IMR-90 (cell line): ENCODE measurements at regions not wholly inside any gene's neighbourhood (a gene's known extent, or its start where the extent isn't known, plus 50 kb on each side); places are given as distances from the start of the nearest gene placed in this dataset.

Experiments used
- ATAC-seq: fragments of 200-7000 bp; cut with Tn5 transposase; 2 replicates; pipeline ENCODE4 v1.9.1; 2020; ENCODE audit warnings: low read depth, mild to moderate bottlenecking, moderate library complexity
- BruUV-seq: library from RNA; stranded (reverse); fragments of 400-500 nt; replicated peaks from 2 replicates; lab custom pipeline; 2021; lab: Mats Ljungman, UMichigan
- CTCF ChIA-PET: fragments of 300-600 bp; formaldehyde crosslinking; extraction: SDS; loops from one replicate; lab custom pipeline; 2021; ENCODE audit warnings: antibody characterized with exemption; lab: Yijun Ruan, JAX
- POLR2A ChIA-PET: fragments of 300-600 bp; sonication (Branson Sonifier 250); formaldehyde crosslinking; loops from one replicate; lab custom pipeline; 2022; ENCODE audit warnings: antibody characterized with exemption; ENCODE audit not compliant: unreplicated experiment; lab: Charles Lee
- DNase-seq: peaks from one replicate; pipeline ENCODE4 v3.0.0; 2013
- H2AFZ ChIP-seq: replicated peaks from 2 replicates; pipeline ENCODE3; 2013; ENCODE audit warnings: low read length, mild to moderate bottlenecking; ENCODE audit not compliant: poor library complexity
- H2AK5ac ChIP-seq: 2 replicates; pipeline ENCODE4 v1.6.1; 2013; ENCODE audit warnings: low read depth, low read length, inconsistent platforms
- H2AK9ac ChIP-seq: replicated peaks from 2 replicates; pipeline ENCODE3; 2013; ENCODE audit warnings: mild to moderate bottlenecking, low read depth, low read length, moderate library complexity; ENCODE audit not compliant: poor library complexity
- H2BK120ac ChIP-seq: 2 replicates; pipeline ENCODE4 v1.6.1; 2013; ENCODE audit warnings: low read depth, low read length, inconsistent platforms
- H2BK15ac ChIP-seq: 3 replicates; pipeline ENCODE4 v1.6.1; 2013; ENCODE audit warnings: low read depth, low read length, inconsistent platforms
- H2BK20ac ChIP-seq: 2 replicates; pipeline ENCODE4 v1.6.1; 2013; ENCODE audit warnings: low read depth, mild to moderate bottlenecking, inconsistent platforms, low read length, moderate library complexity
- H2BK5ac ChIP-seq: 2 replicates; pipeline ENCODE4 v1.6.1; 2013; ENCODE audit warnings: mild to moderate bottlenecking, low read depth, low read length, inconsistent platforms; ENCODE audit not compliant: poor library complexity, severe bottlenecking
- H3K14ac ChIP-seq: replicated peaks from 2 replicates; pipeline ENCODE4 v1.6.1; 2013; ENCODE audit warnings: low read depth, low read length, inconsistent platforms
- H3K18ac ChIP-seq: 2 replicates; pipeline ENCODE4 v1.6.1; 2013; ENCODE audit warnings: low read depth, low read length, control low read depth
- H3K23ac ChIP-seq: 2 replicates; pipeline ENCODE4 v1.6.1; 2013; ENCODE audit warnings: low read depth, low read length, inconsistent platforms
- H3K27ac ChIP-seq: 2 replicates; pipeline ENCODE4 v1.5.1; 2013; ENCODE audit warnings: mild to moderate bottlenecking, control low read depth, low read length; ENCODE audit not compliant: insufficient read depth
- H3K27me3 ChIP-seq: 2 replicates; pipeline ENCODE4 v1.6.1; 2013; ENCODE audit warnings: low read length; ENCODE audit not compliant: control insufficient read depth, insufficient read depth
- H3K36me3 ChIP-seq: 2 replicates; pipeline ENCODE4 v1.6.1; 2013; ENCODE audit warnings: low read length, mixed read lengths; ENCODE audit not compliant: control insufficient read depth, insufficient read depth
- H3K4ac ChIP-seq: 2 replicates; pipeline ENCODE4 v1.6.1; 2013; ENCODE audit warnings: low read depth, low read length, inconsistent platforms
- H3K4me1 ChIP-seq: 2 replicates; pipeline ENCODE4 v1.6.1; 2013; ENCODE audit warnings: low read length, mixed read lengths; ENCODE audit not compliant: control insufficient read depth, insufficient read depth
- H3K4me2 ChIP-seq: 2 replicates; pipeline ENCODE4 v1.6.1; 2013; ENCODE audit warnings: low read depth, mild to moderate bottlenecking, control low read depth, low read length, moderate library complexity
- H3K4me3 ChIP-seq: 2 replicates; pipeline ENCODE4 v1.5.1; 2013; ENCODE audit warnings: low read depth, mild to moderate bottlenecking, control low read depth, low read length, moderate library complexity; ENCODE audit not compliant: insufficient read depth
- H3K56ac ChIP-seq: 2 replicates; pipeline ENCODE4 v1.6.1; 2013; ENCODE audit warnings: low read length, inconsistent platforms; ENCODE audit not compliant: insufficient read depth; ENCODE audit errors: extremely low read depth
- H3K79me1 ChIP-seq, 2 experiments: 2 replicates each; pipeline ENCODE4 v1.6.1; 2013; ENCODE audit warnings: low read length in 2 of 2, inconsistent platforms in 1 of 2, low read depth in 1 of 2
- H3K9ac ChIP-seq: 2 replicates; pipeline ENCODE4 v1.6.1; 2013; ENCODE audit warnings: low read depth, low read length, control low read depth
- H3K9me1 ChIP-seq: 2 replicates; pipeline ENCODE4 v1.6.1; 2013; ENCODE audit warnings: low read length, inconsistent platforms; ENCODE audit not compliant: insufficient read depth
- H3K9me3 ChIP-seq: 2 replicates; pipeline ENCODE4 v1.6.1; 2013; ENCODE audit warnings: low read length; ENCODE audit not compliant: control insufficient read depth, insufficient read depth
- H4K20me1 ChIP-seq: 2 replicates; pipeline ENCODE4 v1.6.1; 2013; ENCODE audit warnings: low read length, inconsistent platforms; ENCODE audit not compliant: insufficient read depth
- H4K5ac ChIP-seq: 2 replicates; pipeline ENCODE4 v1.6.1; 2013; ENCODE audit warnings: mild to moderate bottlenecking, low read depth, low read length, control low read depth
- H4K8ac ChIP-seq, 2 experiments: 2 replicates each; pipeline ENCODE4 v1.6.1; 2013; ENCODE audit warnings: low read depth in 2 of 2, low read length in 2 of 2, control low read depth in 1 of 2, inconsistent platforms in 1 of 2
- H4K91ac ChIP-seq: 2 replicates; pipeline ENCODE4 v1.6.1; 2013; ENCODE audit warnings: low read depth, low read length, inconsistent platforms; ENCODE audit not compliant: insufficient read depth
- BHLHE40 ChIP-seq: fragments of 150-350 bp; IDR thresholded peaks from 2 replicates; pipeline ENCODE4 v1.6.1; 2016; ENCODE audit warnings: mild to moderate bottlenecking, low read depth, low read length
- CEBPB ChIP-seq: IDR thresholded peaks from 2 replicates; pipeline ENCODE4 v1.6.1; 2012; ENCODE audit warnings: low read depth, low read length, improper control_type of control experiment
- FOS ChIP-seq: fragments of 150-350 bp; IDR thresholded peaks from 2 replicates; pipeline ENCODE4 v1.6.1; 2016; ENCODE audit warnings: low read depth, low read length
- MAFK ChIP-seq: IDR thresholded peaks from 2 replicates; pipeline ENCODE4 v1.6.1; 2012; ENCODE audit warnings: low read depth, low read length, improper control_type of control experiment
- MAZ ChIP-seq: IDR thresholded peaks from 2 replicates; pipeline ENCODE4 v1.6.1; 2012; ENCODE audit warnings: low read depth, mild to moderate bottlenecking, low read length, improper control_type of control experiment, moderate library complexity, borderline replicate concordance
- NFE2L2 ChIP-seq: fragments of 150-350 bp; IDR thresholded peaks from 2 replicates; pipeline ENCODE4 v1.6.1; 2016; ENCODE audit warnings: low read depth, mild to moderate bottlenecking, low read length
- RAD21 ChIP-seq: IDR thresholded peaks from 2 replicates; pipeline ENCODE4 v1.6.1; 2012; ENCODE audit warnings: low read length, improper control_type of control experiment
- RCOR1 ChIP-seq: IDR thresholded peaks from 2 replicates; pipeline ENCODE4 v1.6.1; 2012; ENCODE audit warnings: mild to moderate bottlenecking, low read length, improper control_type of control experiment; ENCODE audit not compliant: insufficient replicate concordance
- RFX5 ChIP-seq: IDR thresholded peaks from 2 replicates; pipeline ENCODE4 v1.8.0; 2012; ENCODE audit warnings: low read depth, mild to moderate bottlenecking, low read length, moderate library complexity
- WGBS, 2 experiments: methylation state at CpG; one replicate each; pipeline versions ENCODE4 v1.1.5 to v1.1.7; 2013; ENCODE audit warnings: missing lambda C conversion rate in 2 of 2; ENCODE audit not compliant: insufficient read length in 1 of 2; ENCODE audit errors: extremely low coverage in 2 of 2; 5-methylcytosine and 5-hydroxymethylcytosine counted together
- dilution Hi-C: fragments of 300-500 bp; cut with HindIII; formaldehyde crosslinking; loops from one replicate; pipeline ENCODE4 v1.14.3; 2018; ENCODE audit warnings: low sequenced_read_pairs; ENCODE audit not compliant: unreplicated experiment
- in situ Hi-C: fragments of 300-500 bp; cut with MboI; formaldehyde crosslinking; loops from 3 replicates; pipeline ENCODE4 v1.14.3; 2019; ENCODE audit warnings: low sequenced_read_pairs, inconsistent platforms, mixed read lengths
- intact Hi-C: fragments of 100-400 bp; cut with micrococcal nuclease; formaldehyde crosslinking; loops from 2 replicates; pipeline ENCODE4 v1.10.0; 2022

GRCh38 chr3:94420931-94421330 lies 358.1 kb downstream of the NSUN3 start:
- Histone ChIP-seq H3K4me2 (peak overlapping the region; percentile 47; the same call in 1 of the 2 replicates), H2AK9ac (no peak overlapping the region), H3K18ac (no peak overlapping the region; the same call in 1 of the 2 replicates), H3K9me1 (no peaks in the 10 kb centered on the region), H3K9ac (no peak overlapping the region), H3K79me1 (no peaks in the 10 kb centered on the region), H3K4ac (no peak overlapping the region), H3K9me3 (peaks cover under 1% of the 10 kb centered on the region; the same call in 1 of the 2 replicates), H4K91ac (no peak overlapping the region), H2AFZ (no peak overlapping the region), H3K36me3 (no peaks in the 10 kb centered on the region), H3K14ac (no peak overlapping the region), H2AK5ac (no peak overlapping the region), H2BK20ac (no peak overlapping the region), H2BK5ac (no peak overlapping the region), H3K23ac (no peak overlapping the region), H3K4me3 (no peak overlapping the region), H4K5ac (no peak overlapping the region), H4K8ac (no peak overlapping the region; a peak in 1 of 4 replicates), H3K56ac (no peak overlapping the region), H3K27ac (no peak overlapping the region), H2BK15ac (no peak overlapping the region), H3K27me3 (no peaks in the 10 kb centered on the region), H2BK120ac (peak overlapping the region; percentile 17; the same call in 1 of the 2 replicates), H3K4me1 (no peaks in the 10 kb centered on the region; the same call in 1 of the 2 replicates), H4K20me1 (no peaks in the 10 kb centered on the region)
- CTCF ChIA-PET, result no interaction called here
- TF ChIP-seq RAD21, result no peak
- TF ChIP-seq RCOR1, result no peak
- TF ChIP-seq NFE2L2, result no peak
- TF ChIP-seq MAZ, result no peak
- TF ChIP-seq MAFK, result no peak
- TF ChIP-seq CEBPB, result no peak
- TF ChIP-seq RFX5, result no peak
- no peak for TF ChIP-seq BHLHE40
- no peak for TF ChIP-seq FOS
- BruUV-seq, result no TSS peak
- DNase-seq (peak; percentile 55), ATAC-seq (peak; percentile 35)
- dilution Hi-C loops (no loop called here), intact Hi-C loops (loop anchor here (2.0 kb wide), 1 partner anchor 14 kb away; no protein-coding TSS in a partner anchor), in situ Hi-C loops (no loop called here)
- POLR2A ChIA-PET, result no interaction called here
- no CpG with 5 or more reads among the region's 1 CpG for WGBS, 2 experiments
